HG02938 (cell line): ENCODE measurements at regions not wholly inside any gene's neighbourhood (a gene's known extent, or its start where the extent isn't known, plus 50 kb on each side); places are given as distances from the start of the nearest gene placed in this dataset.

Experiments used
- ATAC-seq: cut with Tn5 transposase; IDR thresholded peaks from one replicate; pipeline ENCODE4 v1.9.1; 2021; ENCODE audit warnings: mild to moderate bottlenecking, moderate library complexity; ENCODE audit not compliant: unreplicated experiment

- ATAC-seq: no peak
Measured at GRCh38 chr11:123258877-123259276, 63.8 kb upstream of the CLMP start.

- ATAC-seq: no peak
Measured at GRCh38 chr11:123257370-123257769, 62.3 kb upstream of the CLMP start.

GRCh38 chr11:123255909-123256308 lies 60.9 kb upstream of the CLMP start:
- no peak for ATAC-seq

GRCh38 chr11:123254357-123254756 lies 59.3 kb upstream of the CLMP start:
- ATAC-seq: no peak

GRCh38 chr11:123253911-123254310 lies 58.9 kb upstream of the CLMP start:
- no peak for ATAC-seq

GRCh38 chr11:123253223-123253622 lies 58.2 kb upstream of the CLMP start:
- ATAC-seq: no peak

- ATAC-seq: no peak
Measured at GRCh38 chr11:123251657-123252344, 56.8 kb upstream of the CLMP start.

- ATAC-seq: no peak
Measured at GRCh38 chr11:123250892-123251656, 56.0 kb upstream of the CLMP start.

GRCh38 chr11:123249354-123249753 lies 54.3 kb upstream of the CLMP start:
- no peak for ATAC-seq

GRCh38 chr11:123247813-123248379 lies 52.8 kb upstream of the CLMP start:
- no peak for ATAC-seq

- ATAC-seq: no peak
Measured at GRCh38 chr11:123247496-123247799, 52.4 kb upstream of the CLMP start.

- ATAC-seq: peak; percentile 84
Measured at GRCh38 chr11:123246749-123247495, 51.9 kb upstream of the CLMP start.

- ATAC-seq: no peak
Measured at GRCh38 chr11:123245567-123245966, 50.5 kb upstream of the CLMP start.
